Activated CD8-positive, alpha-beta memory T cell treated with anti-CD3 and anti-CD28 coated beads, Interleukin-2, amount 50 U/mL, for 1 hour (primary cell): ENCODE measurements at regions not wholly inside any gene's neighbourhood (a gene's known extent, or its start where the extent isn't known, plus 50 kb on each side); places are given as distances from the start of the nearest gene placed in this dataset.

Experiments used
- DNase-seq: peaks from one replicate; pipeline ENCODE4 v3.0.0-alpha.2; 2020; ENCODE audit errors: extremely low read depth

- no peak for DNase-seq
Measured at GRCh38 chr6:166774770-166775169, 147.7 kb upstream of the RPS6KA2 start.

- no peak for DNase-seq
Measured at GRCh38 chr6:166774292-166774691, 147.2 kb upstream of the RPS6KA2 start.

- DNase-seq: no peak
Measured at GRCh38 chr6:166772518-166772917, 145.5 kb upstream of the RPS6KA2 start.

- DNase-seq: no peak
Measured at GRCh38 chr6:166771701-166772100, 144.7 kb upstream of the RPS6KA2 start.

- no peak for DNase-seq
Measured at GRCh38 chr6:166770216-166771116, 143.4 kb upstream of the RPS6KA2 start.

- no peak for DNase-seq
Measured at GRCh38 chr6:166769648-166770047, 142.6 kb upstream of the RPS6KA2 start.

- no peak for DNase-seq
Measured at GRCh38 chr6:166768761-166769160, 141.7 kb upstream of the RPS6KA2 start.

GRCh38 chr6:166767230-166767629, 140.2 kb upstream of the RPS6KA2 start:
- no peak for DNase-seq

GRCh38 chr6:166766769-166767168, 139.7 kb upstream of the RPS6KA2 start:
- no peak for DNase-seq

- no peak for DNase-seq
Measured at GRCh38 chr6:166765234-166765541, 138.1 kb upstream of the RPS6KA2 start.

- no peak for DNase-seq
Measured at GRCh38 chr6:166764473-166765233, 137.6 kb upstream of the RPS6KA2 start.

GRCh38 chr6:166763606-166764472, 136.8 kb upstream of the RPS6KA2 start:
- no peak for DNase-seq

- DNase-seq: no peak
Measured at GRCh38 chr6:166761801-166762200, 134.8 kb upstream of the RPS6KA2 start.

- DNase-seq: no peak
Measured at GRCh38 chr6:166760288-166760687, 133.2 kb upstream of the RPS6KA2 start.

GRCh38 chr6:166758136-166758704, 131.2 kb upstream of the RPS6KA2 start:
- DNase-seq: no peak

- DNase-seq: no peak
Measured at GRCh38 chr6:166757232-166758135, 130.4 kb upstream of the RPS6KA2 start.

- no peak for DNase-seq
Measured at GRCh38 chr6:166754218-166755030, 127.4 kb upstream of the RPS6KA2 start.

- no peak for DNase-seq
Measured at GRCh38 chr6:166752928-166753721, 126.1 kb upstream of the RPS6KA2 start.

- DNase-seq: no peak
Measured at GRCh38 chr6:166752097-166752496, 125.0 kb upstream of the RPS6KA2 start.
